GM23338 (cell line): ENCODE measurements at regions not wholly inside any gene's neighbourhood (a gene's known extent, or its start where the extent isn't known, plus 50 kb on each side); places are given as distances from the start of the nearest gene placed in this dataset.

ENCODE experiments used
- EZH2 ChIP-seq: fragments of 200-600 bp; sonication (generic); IDR thresholded peaks from one replicate; pipeline ENCODE4 v1.8.0; 2017; ENCODE audit warnings: antibody characterized with exemption, mild to moderate bottlenecking, low read depth; ENCODE audit not compliant: unreplicated experiment
- EZH2phosphoT487 ChIP-seq: fragments of 200-600 bp; sonication (generic); IDR thresholded peaks from one replicate; pipeline ENCODE4 v1.8.1; 2018; ENCODE audit warnings: antibody characterized with exemption; ENCODE audit not compliant: unreplicated experiment
- TF ChIP-seq, protein P1 (sequence below), 2 experiments: fragments of 200-600 bp in 1 of 2; sonication (generic) in 1 of 2; conservative IDR thresholded peaks; 2 replicates each; pipeline versions ENCODE4 v1.5.1 to v1.6.1; 2016 to 2017; ENCODE audit warnings: antibody characterized with exemption in 2 of 2, low read depth in 2 of 2, mild to moderate bottlenecking in 2 of 2, moderate library complexity in 1 of 2
- TF ChIP-seq, protein P2 (sequence below): IDR thresholded peaks from one replicate; pipeline ENCODE4 v1.6.1; 2018; ENCODE audit warnings: antibody characterized with exemption; ENCODE audit not compliant: unreplicated experiment
- TF ChIP-seq, protein P3 (sequence below): IDR thresholded peaks from 2 replicates; pipeline ENCODE4 v1.6.1; 2016; ENCODE audit warnings: antibody characterized with exemption

DNA sequence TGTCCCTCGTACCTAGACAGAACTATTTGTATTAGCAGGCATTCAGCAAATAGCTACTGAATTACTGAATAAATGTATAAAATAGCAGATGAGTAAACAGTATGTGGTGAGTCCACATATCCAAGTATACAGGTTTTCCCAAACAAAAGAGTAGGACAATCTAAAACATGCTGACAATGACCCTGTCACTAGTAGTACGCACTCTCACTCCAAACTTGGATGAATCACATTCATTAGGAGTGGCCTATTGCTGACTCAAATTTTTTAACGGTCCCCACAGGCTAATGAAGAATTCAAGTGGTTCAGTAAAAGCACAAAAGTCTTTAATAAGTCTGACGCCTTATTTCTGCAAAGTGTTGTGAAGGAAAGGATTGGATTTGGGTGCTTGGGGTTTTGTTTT lies 449.3 kb upstream of the THBS1 start:
- TF ChIP-seq EZH2phosphoT487: no peak
- TF ChIP-seq, protein P1, sequence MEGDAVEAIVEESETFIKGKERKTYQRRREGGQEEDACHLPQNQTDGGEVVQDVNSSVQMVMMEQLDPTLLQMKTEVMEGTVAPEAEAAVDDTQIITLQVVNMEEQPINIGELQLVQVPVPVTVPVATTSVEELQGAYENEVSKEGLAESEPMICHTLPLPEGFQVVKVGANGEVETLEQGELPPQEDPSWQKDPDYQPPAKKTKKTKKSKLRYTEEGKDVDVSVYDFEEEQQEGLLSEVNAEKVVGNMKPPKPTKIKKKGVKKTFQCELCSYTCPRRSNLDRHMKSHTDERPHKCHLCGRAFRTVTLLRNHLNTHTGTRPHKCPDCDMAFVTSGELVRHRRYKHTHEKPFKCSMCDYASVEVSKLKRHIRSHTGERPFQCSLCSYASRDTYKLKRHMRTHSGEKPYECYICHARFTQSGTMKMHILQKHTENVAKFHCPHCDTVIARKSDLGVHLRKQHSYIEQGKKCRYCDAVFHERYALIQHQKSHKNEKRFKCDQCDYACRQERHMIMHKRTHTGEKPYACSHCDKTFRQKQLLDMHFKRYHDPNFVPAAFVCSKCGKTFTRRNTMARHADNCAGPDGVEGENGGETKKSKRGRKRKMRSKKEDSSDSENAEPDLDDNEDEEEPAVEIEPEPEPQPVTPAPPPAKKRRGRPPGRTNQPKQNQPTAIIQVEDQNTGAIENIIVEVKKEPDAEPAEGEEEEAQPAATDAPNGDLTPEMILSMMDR (conservative IDR thresholded peaks at IDR 0.05; ENCODE audit: low read depth in 2 of 2): no peak
- TF ChIP-seq, protein P2, sequence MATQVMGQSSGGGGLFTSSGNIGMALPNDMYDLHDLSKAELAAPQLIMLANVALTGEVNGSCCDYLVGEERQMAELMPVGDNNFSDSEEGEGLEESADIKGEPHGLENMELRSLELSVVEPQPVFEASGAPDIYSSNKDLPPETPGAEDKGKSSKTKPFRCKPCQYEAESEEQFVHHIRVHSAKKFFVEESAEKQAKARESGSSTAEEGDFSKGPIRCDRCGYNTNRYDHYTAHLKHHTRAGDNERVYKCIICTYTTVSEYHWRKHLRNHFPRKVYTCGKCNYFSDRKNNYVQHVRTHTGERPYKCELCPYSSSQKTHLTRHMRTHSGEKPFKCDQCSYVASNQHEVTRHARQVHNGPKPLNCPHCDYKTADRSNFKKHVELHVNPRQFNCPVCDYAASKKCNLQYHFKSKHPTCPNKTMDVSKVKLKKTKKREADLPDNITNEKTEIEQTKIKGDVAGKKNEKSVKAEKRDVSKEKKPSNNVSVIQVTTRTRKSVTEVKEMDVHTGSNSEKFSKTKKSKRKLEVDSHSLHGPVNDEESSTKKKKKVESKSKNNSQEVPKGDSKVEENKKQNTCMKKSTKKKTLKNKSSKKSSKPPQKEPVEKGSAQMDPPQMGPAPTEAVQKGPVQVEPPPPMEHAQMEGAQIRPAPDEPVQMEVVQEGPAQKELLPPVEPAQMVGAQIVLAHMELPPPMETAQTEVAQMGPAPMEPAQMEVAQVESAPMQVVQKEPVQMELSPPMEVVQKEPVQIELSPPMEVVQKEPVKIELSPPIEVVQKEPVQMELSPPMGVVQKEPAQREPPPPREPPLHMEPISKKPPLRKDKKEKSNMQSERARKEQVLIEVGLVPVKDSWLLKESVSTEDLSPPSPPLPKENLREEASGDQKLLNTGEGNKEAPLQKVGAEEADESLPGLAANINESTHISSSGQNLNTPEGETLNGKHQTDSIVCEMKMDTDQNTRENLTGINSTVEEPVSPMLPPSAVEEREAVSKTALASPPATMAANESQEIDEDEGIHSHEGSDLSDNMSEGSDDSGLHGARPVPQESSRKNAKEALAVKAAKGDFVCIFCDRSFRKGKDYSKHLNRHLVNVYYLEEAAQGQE: no peak
- no peak for TF ChIP-seq EZH2
- TF ChIP-seq, protein P3, sequence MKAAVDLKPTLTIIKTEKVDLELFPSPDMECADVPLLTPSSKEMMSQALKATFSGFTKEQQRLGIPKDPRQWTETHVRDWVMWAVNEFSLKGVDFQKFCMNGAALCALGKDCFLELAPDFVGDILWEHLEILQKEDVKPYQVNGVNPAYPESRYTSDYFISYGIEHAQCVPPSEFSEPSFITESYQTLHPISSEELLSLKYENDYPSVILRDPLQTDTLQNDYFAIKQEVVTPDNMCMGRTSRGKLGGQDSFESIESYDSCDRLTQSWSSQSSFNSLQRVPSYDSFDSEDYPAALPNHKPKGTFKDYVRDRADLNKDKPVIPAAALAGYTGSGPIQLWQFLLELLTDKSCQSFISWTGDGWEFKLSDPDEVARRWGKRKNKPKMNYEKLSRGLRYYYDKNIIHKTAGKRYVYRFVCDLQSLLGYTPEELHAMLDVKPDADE: no peak
